Islet precursor cell (in vitro differentiated cells): ENCODE measurements at regions not wholly inside any gene's neighbourhood (a gene's known extent, or its start where the extent isn't known, plus 50 kb on each side); places are given as distances from the start of the nearest gene placed in this dataset.
"Not testable (repeated sequence)": the region's sequence is repeated elsewhere in the genome, so short reads cannot be mapped to it uniquely, and the experiment has no call there.

Source experiments
- DNase-seq: peaks from one replicate; pipeline ENCODE4 v3.0.0-alpha.2; 2018

GRCh38 chr2:76252704-76253103, 542.0 kb upstream of the GCFC2 start:
- no peak for DNase-seq

GRCh38 chr2:76251342-76251741, 540.6 kb upstream of the GCFC2 start:
- DNase-seq = no peak

- no peak for DNase-seq
Observed at GRCh38 chr2:76247006-76247405, 536.3 kb upstream of the GCFC2 start.

GRCh38 chr2:76211991-76212985, 501.6 kb upstream of the GCFC2 start:
- DNase-seq = no peak

- DNase-seq = no peak
Observed at GRCh38 chr2:76210551-76210950, 499.8 kb upstream of the GCFC2 start.

GRCh38 chr2:76204048-76204447, 493.3 kb upstream of the GCFC2 start:
- DNase-seq = no peak

- no peak for DNase-seq
Observed at GRCh38 chr2:76202866-76203265, 492.2 kb upstream of the GCFC2 start.

- DNase-seq = peak; percentile 81
Observed at GRCh38 chr2:76197842-76198448, 487.2 kb upstream of the GCFC2 start.

GRCh38 chr2:76197428-76197827, 486.7 kb upstream of the GCFC2 start:
- no peak for DNase-seq

GRCh38 chr2:76194031-76194775, 483.5 kb upstream of the GCFC2 start:
- no peak for DNase-seq

- no peak for DNase-seq
Observed at GRCh38 chr2:76193089-76193488, 482.4 kb upstream of the GCFC2 start.

- DNase-seq = no peak
Observed at GRCh38 chr2:76188334-76189008, 477.8 kb upstream of the GCFC2 start.

- no peak for DNase-seq
Observed at GRCh38 chr2:76187415-76187814, 476.7 kb upstream of the GCFC2 start.

- no peak for DNase-seq
Observed at GRCh38 chr2:76180676-76181075, 470.0 kb upstream of the GCFC2 start.

- DNase-seq = no peak
Observed at GRCh38 chr2:76178610-76179009, 467.9 kb upstream of the GCFC2 start.

GRCh38 chr2:76175295-76175694, 464.6 kb upstream of the GCFC2 start:
- no peak for DNase-seq

GRCh38 chr2:76174505-76174904, 463.8 kb upstream of the GCFC2 start:
- no peak for DNase-seq

- not testable (repeated sequence) for DNase-seq
Observed at GRCh38 chr2:76173206-76173605, 462.5 kb upstream of the GCFC2 start.

GRCh38 chr2:76172154-76172595, 461.5 kb upstream of the GCFC2 start:
- DNase-seq = not testable (repeated sequence)

- no peak for DNase-seq
Observed at GRCh38 chr2:76170856-76171255, 460.1 kb upstream of the GCFC2 start.

GRCh38 chr2:76170009-76170384, 459.3 kb upstream of the GCFC2 start:
- no peak for DNase-seq

- no peak for DNase-seq
Observed at GRCh38 chr2:76169276-76170008, 458.7 kb upstream of the GCFC2 start.
